Fibroblast of skin of back (primary cell): ENCODE measurements at regions not wholly inside any gene's neighbourhood (a gene's known extent, or its start where the extent isn't known, plus 50 kb on each side); places are given as distances from the start of the nearest gene placed in this dataset.
"Not testable (repeated sequence)": the region's sequence is repeated elsewhere in the genome, so short reads cannot be mapped to it uniquely, and the experiment has no call there.

Experiments
- DNase-seq: peaks from one replicate; pipeline ENCODE4 v3.0.0-alpha.2; 2013

DNA sequence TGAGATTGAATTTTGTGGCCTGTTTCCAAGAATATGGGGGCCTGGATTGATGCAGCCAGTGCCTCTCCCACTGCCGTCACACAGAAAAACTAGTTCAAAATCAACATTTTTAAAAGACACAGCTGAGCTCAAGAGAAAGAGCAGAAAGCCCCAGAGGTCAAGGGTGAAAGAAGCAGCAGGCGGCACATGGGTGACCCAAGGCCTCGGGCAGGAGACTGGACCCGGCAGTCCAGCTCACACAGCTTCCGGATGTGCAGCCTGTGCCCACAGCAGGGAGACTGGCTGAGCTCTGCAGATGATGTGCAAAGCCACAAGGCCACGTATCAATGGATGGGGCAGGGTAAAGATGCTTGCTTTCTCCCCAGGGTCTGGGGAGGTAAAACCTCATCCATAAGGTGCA, 50.4 kb upstream of the RNF32 start:
- no peak for DNase-seq

DNA sequence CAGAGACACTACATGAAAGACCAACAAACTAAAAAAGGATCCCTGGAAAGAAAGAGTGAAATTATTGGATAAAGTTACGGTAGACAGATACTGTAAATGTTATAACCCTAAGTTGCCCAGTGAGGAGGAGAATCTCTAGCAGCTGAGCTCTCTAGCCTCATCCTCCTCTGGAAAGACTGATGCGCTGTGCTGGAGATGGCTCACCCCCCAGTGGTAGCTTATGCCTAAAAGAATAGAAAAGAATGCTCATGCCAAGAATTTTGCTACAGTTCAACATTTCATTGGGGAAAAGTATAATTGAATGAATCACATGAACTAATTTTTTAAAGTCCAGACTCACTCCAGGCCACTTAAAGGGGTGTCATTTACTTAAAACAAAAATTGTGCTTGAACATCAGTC, 50.8 kb upstream of the RNF32 start:
- DNase-seq: no peak

DNA sequence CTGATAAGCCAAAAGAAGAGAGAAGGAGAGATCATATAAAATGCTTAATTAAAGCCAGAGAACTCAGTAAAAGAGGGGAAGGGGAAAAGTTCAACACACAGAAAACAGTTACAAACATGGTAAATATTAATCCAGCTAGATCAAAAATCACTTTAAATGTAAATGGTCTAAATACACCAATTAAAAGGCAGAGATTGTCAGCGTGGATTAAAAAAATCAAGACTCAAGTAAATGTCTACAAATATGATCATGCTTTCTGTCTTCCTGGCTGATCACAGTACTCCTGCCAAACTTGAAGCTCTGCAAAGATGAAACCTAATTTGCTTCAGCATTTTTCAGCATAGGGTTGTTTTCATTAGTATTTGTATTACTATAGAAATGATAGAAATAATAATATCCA, 54.6 kb upstream of the RNF32 start:
- DNase-seq: no peak

DNA sequence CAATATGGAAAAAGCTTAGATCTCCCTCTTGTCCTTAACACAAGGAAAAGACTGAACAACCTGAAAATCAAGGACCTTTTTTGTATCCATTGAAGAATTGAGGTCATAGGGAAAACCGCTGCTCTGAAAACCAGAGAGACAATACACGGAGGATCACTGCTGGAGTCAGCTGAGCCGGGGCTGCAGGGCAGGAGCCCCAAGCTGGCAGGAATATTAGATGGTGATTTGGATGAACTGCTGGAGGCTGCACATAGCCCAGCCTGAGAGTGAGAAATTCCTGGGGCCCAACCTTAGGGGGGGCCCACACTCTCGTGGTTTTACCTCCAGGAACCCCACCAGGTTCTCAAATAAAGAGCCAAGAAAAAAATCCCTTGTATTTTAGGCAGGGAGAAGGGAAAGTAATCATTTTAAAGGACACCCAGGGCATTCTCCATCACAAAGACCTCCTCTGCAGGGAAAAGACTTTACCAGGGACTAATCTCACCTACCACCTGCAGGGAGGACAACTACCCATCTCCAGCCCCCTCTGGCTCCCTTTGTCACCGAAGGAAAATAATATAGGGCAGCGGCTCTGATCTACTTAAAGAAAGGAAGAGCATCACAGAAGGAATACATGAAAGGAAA, 55.4 kb upstream of the RNF32 start:
- no peak for DNase-seq

DNA sequence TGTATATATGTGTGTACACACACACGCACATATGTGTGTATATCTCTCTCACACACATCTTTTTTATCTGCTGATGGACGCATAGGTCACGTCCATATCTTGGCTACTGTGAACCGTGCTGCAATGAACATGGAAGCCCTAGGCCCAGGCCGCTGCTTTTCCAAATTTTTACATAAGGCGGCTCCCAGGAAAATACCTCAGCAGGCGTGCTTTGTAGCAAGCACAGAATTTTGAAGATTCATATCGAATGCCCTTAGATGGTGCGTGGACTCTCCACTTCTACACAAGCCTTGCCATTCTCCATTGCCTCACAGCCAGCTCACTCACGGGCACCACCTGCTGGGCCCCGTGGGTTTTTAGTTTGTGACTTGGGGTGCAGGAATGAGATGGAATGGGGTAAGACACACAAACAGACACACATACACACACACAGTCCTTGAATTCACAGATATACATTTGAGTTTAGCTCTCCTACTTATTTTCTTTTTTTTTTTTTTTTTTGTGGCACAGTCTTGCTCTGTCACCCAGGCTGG, 57.9 kb upstream of the RNF32 start:
- DNase-seq: no peak

DNA sequence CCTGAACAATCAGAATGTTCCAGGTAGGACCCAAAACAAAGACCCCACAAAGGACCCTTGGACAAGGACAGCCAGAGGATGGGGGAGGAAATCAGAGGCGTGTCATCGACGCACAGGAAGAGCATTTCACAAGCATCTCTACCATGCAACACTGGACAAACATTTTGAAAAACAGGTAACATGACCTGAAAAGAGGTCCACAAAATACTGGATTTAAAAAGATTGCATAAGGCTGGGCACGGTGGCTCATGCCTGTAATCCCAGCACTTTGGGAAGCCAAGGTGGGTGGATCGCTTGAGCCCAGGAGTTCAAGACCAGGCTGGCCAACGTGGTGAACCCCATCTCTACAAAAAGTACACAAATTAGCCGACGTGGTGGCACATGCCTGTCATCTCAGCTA, 60.5 kb upstream of the RNF32 start:
- DNase-seq: no peak

DNA sequence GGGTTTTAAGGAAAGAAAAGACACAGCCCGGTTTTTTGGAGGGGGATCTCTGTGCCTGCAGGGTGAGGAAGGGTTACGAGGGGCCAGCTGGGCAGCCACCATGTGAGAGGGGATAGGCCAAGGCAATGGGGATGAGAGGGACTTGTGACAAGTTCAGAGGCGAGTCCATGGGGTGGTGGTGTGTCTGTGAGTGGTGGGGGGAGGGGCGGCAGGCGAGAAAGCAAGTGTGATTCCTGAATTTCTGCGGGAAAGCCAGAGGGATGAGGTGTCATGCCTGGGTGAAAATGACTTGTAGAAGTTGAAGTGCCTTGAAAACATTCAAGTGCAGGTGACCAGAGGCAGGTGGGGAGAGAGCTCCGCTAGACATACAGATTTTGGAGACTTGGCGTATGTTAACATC, 61.0 kb upstream of the RNF32 start:
- DNase-seq: no peak

DNA sequence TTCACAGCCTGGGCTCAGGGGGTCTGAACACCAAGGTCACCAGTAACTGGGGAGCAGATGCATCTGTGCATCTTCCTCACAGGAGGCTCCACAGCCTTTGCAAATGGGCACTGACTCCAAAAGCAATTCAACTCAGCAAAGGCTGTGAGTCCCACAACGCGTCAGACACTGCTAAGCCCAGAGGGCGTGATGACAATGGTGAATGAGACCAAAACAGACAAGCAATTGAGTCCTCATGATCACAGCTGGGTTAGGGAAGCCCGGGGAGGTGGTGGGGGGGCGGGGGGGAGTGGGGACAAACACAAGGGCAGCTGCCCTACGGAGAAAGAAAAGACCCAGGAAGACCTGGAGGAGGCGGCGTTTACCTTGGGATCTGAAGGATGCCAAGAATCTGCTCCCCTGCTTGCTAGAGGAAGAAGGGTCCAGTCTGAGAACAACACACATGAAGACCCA, 61.6 kb upstream of the RNF32 start:
- DNase-seq: no peak

DNA sequence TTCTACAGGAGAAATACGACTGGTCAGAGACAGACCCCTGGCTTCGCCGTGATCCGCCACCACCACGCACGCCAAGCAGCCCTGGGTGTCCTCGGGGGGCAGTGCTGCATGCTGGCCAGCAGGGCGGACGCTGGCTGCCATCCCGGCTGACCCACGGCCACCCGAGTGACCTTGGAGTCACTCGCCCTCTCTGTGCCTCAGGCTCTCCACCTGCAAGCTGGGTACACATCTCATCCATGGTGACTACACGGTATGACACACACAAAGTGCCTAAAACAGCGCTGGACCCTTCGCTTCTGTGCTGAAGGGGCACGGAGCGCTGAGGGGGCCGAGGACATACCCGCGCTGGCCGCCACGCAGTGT, 62.0 kb upstream of the RNF32 start:
- no peak for DNase-seq

DNA sequence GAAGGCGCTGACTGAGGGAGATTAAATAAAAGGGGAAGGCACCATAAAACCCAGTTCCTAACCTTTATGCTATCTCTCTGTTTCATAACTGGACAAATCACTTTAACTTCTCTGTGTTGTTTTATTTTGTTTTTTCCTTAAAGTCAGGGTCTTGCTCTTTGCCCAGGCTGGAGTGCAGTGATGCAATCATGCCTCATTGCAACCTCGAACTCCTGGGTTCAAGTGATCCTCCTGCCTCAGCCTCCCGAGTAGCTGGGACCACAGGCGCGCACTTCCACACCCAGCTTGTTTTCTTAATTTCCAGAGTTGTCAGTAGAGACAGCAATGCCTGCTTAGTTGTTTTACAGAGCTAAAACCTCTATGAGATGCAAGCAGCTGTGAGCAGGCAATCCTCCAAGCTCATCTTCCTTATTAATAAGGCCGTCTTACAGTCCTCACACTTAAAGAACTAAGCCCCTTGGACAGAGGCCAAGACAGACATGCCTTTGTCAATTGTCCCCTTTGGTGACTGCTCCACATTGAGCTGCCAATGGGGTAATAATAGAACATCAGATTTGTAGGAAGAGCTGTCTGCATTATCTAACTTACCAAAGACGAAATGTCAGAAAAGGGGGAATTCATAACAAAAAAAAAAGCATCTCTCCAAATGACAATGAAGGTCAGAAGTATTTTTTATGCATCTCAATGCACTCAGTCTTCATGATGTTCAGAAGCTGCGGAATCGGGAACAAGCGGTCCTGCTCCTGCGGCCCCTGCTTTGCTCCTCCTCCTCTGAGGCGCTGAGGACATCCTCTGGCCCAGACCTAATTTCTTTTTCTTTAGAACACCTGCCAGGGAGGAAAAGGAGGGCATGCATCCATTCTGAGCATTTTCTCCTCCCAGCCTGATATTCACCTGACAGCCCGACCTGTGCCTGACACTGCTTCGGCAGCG, 62.7 kb upstream of the RNF32 start:
- DNase-seq: no peak

DNA sequence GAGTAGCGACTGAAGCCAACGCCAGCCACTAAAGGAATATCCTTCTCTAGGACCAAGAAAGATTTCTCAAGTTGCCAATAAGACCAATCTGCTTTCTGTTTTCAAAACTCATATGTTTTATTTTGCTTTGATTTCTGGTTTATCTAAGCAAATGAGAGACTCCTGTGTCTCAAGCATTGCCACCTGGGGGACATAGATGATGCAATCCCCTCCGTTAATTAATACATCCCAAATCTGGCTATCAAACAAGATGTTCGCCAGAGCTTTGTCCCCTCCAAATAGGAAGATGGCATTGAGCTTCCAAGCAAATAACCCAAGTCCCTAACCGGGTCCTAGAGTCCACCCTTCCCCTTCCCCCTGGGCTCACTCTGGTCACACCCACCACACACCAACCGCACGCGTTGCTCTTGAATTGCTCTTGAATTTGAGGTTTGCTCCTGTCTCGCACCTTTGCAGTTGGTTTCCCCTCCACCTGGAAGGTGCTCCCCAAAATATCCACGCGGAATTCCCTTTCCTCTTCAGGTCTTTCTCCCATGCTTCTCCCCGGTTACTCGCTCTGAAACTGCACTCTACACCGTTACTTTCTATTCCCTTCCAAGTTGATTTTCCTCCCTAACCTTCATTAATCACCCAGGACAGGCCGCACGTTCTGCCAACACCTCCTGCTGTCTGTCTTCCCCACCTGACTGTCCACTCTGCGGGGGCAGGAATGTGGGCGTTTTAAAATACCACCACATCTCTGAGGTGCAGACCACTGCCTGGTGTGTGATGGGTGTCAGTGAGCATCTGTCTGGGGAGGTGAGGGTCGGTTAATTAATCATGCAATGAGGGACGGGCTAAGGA, 64.1 kb upstream of the RNF32 start:
- no peak for DNase-seq

DNA sequence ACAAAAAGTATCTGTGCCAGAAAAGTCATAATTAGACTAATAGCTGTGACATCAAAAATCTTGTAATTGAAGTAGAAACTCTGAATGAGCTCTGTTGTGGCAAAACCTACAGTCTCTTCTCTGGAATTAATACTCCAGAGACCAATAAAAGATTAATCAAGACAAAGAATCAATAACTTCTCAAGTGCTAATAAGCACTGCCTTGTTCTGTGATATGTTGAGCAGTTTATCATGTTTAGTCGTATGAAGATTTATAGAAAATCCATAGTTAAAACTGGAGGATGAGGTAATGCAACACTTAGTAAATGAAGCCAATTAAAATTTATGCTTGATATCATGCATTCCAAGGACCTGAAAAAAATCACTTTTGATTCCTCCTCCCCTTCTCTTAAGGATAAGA, 72.3 kb upstream of the RNF32 start:
- no peak for DNase-seq

DNA sequence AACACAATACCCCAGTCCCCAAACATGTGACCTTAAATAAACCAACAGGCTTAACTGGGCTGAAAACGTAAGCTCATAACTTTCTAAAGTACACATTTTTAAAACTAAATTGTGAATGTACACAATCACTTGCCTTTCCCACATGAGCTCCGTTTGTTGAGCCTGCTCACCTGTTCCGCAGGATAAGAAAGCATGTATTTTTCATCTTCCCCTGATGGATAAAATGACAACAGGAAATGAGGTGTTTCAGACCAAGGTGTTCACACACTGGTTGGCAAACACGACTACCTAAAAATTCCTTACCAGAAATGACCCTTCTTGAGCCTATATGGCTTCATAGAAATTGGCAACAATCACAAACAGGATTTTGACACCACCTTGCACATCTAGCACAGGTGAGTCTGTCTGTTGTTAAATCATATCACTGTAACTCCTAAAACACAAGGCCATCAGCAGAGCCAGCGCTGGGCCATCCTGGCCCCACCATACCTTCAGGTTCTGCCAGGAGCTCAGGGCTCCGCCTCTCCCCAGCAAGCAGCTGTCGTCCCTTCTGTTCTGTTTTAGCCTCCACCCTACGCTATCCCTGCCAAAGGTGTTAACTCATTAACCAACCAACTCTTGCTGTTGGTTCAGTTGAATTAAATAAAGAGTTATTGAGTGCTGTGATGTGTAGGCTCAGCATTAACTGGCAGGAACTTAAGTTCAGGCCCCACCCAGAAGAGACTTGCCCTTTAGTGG, 73.6 kb upstream of the RNF32 start:
- no peak for DNase-seq

DNA sequence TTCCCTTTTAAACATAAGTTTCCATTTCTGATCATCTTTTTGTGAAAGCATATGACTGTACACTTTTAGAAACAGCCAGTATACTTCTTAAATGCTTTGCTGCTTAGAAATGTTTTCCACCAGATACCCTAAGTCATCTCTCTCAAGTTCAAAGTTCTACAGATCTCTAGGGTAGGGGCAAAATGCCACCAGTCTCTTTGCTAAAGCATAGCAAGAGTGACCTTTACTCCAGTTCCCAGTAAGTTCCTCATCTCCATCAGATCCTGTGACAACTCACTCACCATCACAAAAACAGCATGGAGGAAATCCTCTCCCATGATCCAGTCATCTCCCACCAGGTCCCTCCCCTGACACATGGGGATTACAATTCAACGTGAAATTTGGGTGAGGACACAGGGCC, 75.6 kb upstream of the RNF32 start:
- DNase-seq: not testable (repeated sequence)

DNA sequence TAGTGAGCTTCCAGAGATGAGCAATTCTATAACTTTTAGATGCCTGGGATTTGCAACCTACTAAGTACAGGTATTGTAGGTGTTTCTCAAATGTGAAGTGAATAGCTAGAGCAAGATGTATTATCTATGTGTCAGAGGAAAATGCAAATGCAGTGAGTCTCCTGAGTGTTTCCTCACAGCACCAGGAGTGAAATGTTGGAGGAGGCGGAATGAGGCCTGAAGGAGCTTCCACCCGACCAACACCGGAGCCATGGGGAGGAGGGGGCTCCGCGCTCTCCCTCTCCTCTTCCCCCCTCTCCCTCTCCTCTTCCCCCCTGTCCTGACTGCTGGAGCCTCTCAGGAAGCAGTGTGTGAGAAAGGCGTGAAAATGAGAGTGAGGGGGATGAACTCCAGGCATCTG, 79.9 kb upstream of the RNF32 start:
- no peak for DNase-seq

DNA sequence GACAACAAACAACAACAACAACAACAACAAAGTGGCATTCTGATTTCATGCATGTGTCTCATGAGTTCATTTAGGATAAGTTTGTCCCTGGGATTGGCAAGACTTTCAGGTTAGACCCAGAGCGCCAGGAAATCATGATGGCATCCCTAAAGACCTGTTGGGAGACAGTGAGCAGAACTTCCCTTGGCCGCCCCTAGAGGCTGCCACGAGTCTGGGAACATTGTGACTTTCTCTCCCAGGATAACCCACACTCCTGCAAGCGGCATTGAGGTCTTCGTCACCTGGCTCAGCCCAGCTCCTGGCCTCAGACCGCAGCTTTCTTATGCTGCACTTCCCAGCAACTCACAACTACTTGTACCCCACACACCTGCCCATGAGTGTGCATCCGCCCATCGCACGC, 80.5 kb upstream of the RNF32 start:
- DNase-seq: no peak

DNA sequence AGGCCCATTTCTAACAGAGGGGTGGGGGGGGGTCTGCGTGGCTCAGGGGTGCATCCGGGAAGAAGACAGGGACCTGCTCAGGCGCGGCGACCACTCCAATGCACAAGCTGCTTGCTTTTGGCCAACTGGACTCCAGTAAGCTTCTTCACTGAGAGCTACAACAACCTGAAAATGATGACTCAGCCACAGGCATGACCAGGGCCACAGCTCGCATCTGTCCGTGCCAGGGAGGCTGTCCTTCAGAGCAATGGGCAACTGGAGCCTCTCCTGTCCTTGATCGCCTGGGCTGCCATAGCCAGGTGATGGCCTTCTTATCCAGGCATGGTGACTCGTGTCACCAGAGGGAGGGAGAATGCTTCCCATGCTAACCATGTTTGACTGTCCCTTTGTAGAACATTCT, 81.6 kb upstream of the RNF32 start:
- DNase-seq: no peak

DNA sequence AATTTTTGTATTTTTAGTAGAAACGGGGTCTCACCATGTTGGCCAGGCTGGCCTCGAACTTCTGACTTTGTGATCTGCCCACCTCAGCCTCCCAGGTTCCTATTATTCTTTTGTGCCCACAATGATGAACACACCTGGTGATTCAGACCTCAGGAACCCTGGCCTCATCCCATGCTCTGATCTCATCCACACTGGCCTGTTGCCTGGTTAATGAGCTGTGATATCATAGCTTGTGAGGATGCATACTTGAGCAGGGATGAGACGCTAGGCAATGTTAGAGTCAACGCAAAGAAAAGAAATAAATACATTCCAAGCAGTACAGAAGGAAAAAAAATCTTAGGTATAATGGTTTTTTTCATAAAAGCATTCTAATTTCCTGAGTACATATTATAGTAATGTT, 82.4 kb upstream of the RNF32 start:
- peak; percentile 19 for DNase-seq

DNA sequence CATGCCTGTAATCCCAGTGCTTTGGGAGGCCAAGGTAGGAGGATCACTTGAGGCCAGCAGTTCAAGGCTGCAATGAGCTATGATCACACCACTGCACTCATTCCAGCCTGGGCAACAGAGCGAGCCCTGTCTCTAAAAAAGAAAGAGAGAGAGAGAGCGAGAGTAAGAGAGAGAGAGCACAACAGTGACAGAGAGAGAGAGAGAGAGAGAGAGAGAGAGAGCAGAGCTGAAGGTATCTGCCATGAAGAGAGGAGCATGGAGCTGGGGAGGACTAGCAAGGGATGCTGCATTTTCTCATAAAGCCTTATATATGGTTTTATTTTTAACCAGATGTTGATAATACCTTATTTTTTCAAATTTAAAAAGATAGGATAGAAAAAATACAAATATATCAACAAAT, 84.5 kb upstream of the RNF32 start:
- no peak for DNase-seq

DNA sequence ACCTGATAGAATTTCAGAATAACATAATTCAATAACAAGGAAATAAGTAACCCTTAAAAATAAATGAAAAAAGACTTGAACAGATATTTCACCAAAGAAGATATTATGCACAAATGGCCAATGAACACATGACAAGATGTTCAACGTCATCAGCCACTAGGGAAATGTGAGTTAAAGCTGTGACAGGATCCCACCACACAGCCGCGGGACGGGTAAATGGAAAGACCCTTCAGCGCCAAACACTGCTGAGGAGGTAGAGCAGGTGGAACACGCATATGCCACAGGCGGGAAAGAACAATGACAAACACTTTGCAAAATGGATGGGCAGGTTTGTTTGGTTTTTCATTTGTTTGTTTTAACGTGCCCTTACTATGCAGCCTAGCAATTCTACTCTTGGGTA, 86.1 kb upstream of the RNF32 start:
- no peak for DNase-seq

DNA sequence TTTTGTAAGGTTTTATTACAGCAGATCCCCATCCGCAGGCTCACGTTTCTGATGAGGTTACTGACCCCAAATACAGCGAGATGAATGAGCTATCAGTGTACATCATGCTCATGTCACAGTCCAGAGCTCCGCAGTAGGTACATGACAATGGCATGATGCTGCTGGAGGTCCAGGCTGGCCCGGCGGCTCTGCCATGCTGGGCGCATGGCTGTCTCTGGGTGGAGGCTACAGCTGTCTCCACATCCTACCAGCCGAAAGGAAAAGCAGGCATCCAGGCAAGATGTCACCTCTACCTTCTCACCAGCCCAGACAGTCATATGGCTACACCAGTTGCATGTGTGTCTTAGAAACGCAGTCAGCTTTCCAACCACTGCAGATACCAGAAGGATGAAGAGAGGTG, 90.9 kb upstream of the RNF32 start:
- no peak for DNase-seq

DNA sequence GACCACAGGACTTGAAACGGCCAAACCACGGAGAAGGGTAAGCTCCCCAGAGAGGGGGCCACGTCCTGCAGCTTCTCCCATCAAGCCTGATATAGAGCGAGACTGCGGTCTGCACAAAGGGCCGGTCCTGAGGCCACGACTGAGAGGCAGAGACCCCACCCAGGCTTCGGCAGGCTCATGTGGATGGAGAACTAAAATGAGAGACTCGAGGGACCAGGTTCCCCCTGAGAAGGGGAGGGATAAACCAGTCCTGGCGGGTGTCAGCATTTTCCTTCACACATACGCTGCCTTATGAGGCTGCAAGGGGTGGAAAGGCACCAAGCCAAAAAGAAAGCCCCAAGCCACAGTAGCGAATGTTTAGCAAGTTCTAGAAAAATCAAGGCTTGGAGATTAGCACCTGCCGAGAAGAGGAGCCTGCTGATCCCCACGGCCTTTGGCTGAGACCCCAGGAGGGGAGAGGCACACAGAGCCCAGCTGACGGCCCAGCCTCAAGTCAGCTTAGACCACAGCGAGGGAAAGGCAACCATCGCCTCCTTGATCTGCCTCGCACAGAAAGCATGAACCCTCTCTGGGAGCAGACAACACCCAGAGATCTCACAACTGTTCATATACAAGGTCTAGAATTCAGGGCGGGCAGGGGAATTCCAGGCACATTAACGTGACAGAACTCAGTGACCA, 92.6 kb upstream of the RNF32 start:
- DNase-seq: no peak
